Endodermal cell (in vitro differentiated cells): ENCODE measurements at regions not wholly inside any gene's neighbourhood (a gene's known extent, or its start where the extent isn't known, plus 50 kb on each side); places are given as distances from the start of the nearest gene placed in this dataset.
"Not testable (repeated sequence)": the region's sequence is repeated elsewhere in the genome, so short reads cannot be mapped to it uniquely, and the experiment has no call there.

ENCODE experiments used
- DNase-seq: peaks from one replicate; pipeline ENCODE4 v3.0.0-alpha.2; 2017
- H3K27ac ChIP-seq: 2 replicates; pipeline ENCODE4 v1.5.1; 2013; ENCODE audit warnings: mild to moderate bottlenecking, low read depth, low read length, moderate library complexity
- H3K27me3 ChIP-seq: 2 replicates; pipeline ENCODE4 v1.6.1; 2013; ENCODE audit warnings: mild to moderate bottlenecking, low read length, moderate library complexity; ENCODE audit not compliant: insufficient read depth, control insufficient read depth, poor library complexity, severe bottlenecking
- H3K36me3 ChIP-seq: 2 replicates; pipeline ENCODE4 v1.7.0; 2013; ENCODE audit warnings: mild to moderate bottlenecking, low read length, moderate library complexity; ENCODE audit not compliant: control insufficient read depth, insufficient read depth
- H3K4me1 ChIP-seq: one replicate; pipeline ENCODE4 v1.7.0; 2013; ENCODE audit warnings: low read length; ENCODE audit not compliant: control insufficient read depth, insufficient read depth
- H3K4me3 ChIP-seq: 2 replicates; pipeline ENCODE4 v1.5.1; 2013; ENCODE audit warnings: mild to moderate bottlenecking, low read length, moderate library complexity
- H3K9ac ChIP-seq: 2 replicates; pipeline ENCODE4 v1.6.1; 2013; ENCODE audit warnings: mild to moderate bottlenecking, low read length, moderate library complexity; ENCODE audit not compliant: poor library complexity, severe bottlenecking; ENCODE audit errors: extremely low read depth
- H3K9me3 ChIP-seq: 2 replicates; pipeline ENCODE4 v1.6.1; 2013; ENCODE audit warnings: mild to moderate bottlenecking, low read length, moderate library complexity; ENCODE audit not compliant: control insufficient read depth
- H3K27ac Mint-ChIP-seq: 2 replicates; pipeline ENCODE4 v1.8.0; 2020; ENCODE audit warnings: mixed read lengths
- H3K27me3 Mint-ChIP-seq: 2 replicates; pipeline ENCODE4 v1.8.0; 2021; ENCODE audit warnings: mild to moderate bottlenecking, mixed read lengths; ENCODE audit not compliant: insufficient read depth
- H3K36me3 Mint-ChIP-seq: 2 replicates; pipeline ENCODE4 v1.8.0; 2020; ENCODE audit warnings: low read depth, mixed read lengths
- H3K4me1 Mint-ChIP-seq: 2 replicates; pipeline ENCODE4 v1.8.0; 2020; ENCODE audit warnings: mixed read lengths
- H3K4me3 Mint-ChIP-seq: 2 replicates; pipeline ENCODE4 v1.8.0; 2020; ENCODE audit warnings: mild to moderate bottlenecking, moderate library complexity, mixed read lengths
- H3K9me3 Mint-ChIP-seq: 2 replicates; pipeline ENCODE4 v1.8.0; 2020; ENCODE audit warnings: mild to moderate bottlenecking, mixed read lengths
- CTCF ChIP-seq: fragments of 200-600 bp; sonication (generic); conservative IDR thresholded peaks from 2 replicates; pipeline ENCODE4 v1.5.0; 2021; ENCODE audit warnings: antibody characterized with exemption, mild to moderate bottlenecking
- WGBS, 2 experiments: methylation state at CpG; one replicate each; pipeline versions ENCODE4 v1.1.5 to v1.1.7; 2013; ENCODE audit warnings: missing lambda C conversion rate in 2 of 2, mixed read lengths in 1 of 2; ENCODE audit not compliant: insufficient coverage in 1 of 2, insufficient read length in 1 of 2; 5-methylcytosine and 5-hydroxymethylcytosine counted together

DNA sequence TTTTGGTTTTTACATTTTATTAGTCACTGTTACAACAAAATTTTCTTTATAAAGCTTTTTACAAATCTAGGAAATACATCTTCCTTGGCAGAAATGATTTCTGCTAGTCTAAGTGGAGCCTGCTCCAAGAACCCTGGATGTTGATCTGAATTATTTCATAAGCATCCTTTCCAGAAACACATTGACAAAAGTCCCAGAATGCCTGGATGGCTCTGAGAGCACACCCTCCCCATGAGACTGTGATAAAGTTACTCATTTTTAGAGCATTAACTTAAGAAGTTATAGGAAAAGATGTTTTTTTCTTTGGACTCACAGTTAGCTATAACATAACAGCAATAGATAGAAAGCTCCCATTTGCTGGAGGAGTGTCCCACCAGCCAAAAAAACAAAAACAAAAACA, 559.6 kb upstream of the SPRY2 start:
- Histone ChIP-seq H3K9ac (no peak overlapping the region), H3K27me3 (no peaks in the 10 kb centered on the region), H3K4me1 (no peaks in the 10 kb centered on the region), H3K27ac (no peak overlapping the region), H3K4me3 (no peak overlapping the region), H3K36me3 (no peaks in the 10 kb centered on the region), H3K9me3 (no peaks in the 10 kb centered on the region)
- Mint-ChIP-seq H3K36me3 (no peaks in the 10 kb centered on the region), H3K27ac (no peak overlapping the region), H3K27me3 (no peaks in the 10 kb centered on the region), H3K9me3 (no peaks in the 10 kb centered on the region), H3K4me3 (no peak overlapping the region), H3K4me1 (no peaks in the 10 kb centered on the region)
- no peak for TF ChIP-seq CTCF
- DNase-seq = no peak

GRCh38 chr13:80897641-80898040, 556.7 kb upstream of the SPRY2 start:
- not testable (repeated sequence) for H3K36me3 ChIP-seq, H3K36me3 Mint-ChIP-seq, H3K27ac ChIP-seq, H3K27ac Mint-ChIP-seq, H3K9me3 ChIP-seq, H3K9ac ChIP-seq, H3K27me3 Mint-ChIP-seq, H3K4me1 Mint-ChIP-seq, H3K4me3 Mint-ChIP-seq, H3K4me3 ChIP-seq, H3K9me3 Mint-ChIP-seq, H3K27me3 ChIP-seq, H3K4me1 ChIP-seq, DNase-seq
- WGBS, 2 experiments = 95 to 97% methylated on average over 4 of the region's 4 CpGs

- H3K27me3 Mint-ChIP-seq = no peaks in the 10 kb centered on the region
- DNase-seq = no peak
- no peaks in the 10 kb centered on the region for H3K9me3 Mint-ChIP-seq
- no peak overlapping the region for H3K4me3 Mint-ChIP-seq
- no peaks in the 10 kb centered on the region for H3K36me3 ChIP-seq
- no peaks in the 10 kb centered on the region for H3K9me3 ChIP-seq
- H3K27ac Mint-ChIP-seq = no peak overlapping the region
- no peaks in the 10 kb centered on the region for H3K4me1 ChIP-seq
- WGBS, 2 experiments = 100% methylated on average over 1 of the region's 1 CpG; no CpG with 5 or more reads in 1 of the 2 experiments
- no peaks in the 10 kb centered on the region for H3K36me3 Mint-ChIP-seq
- TF ChIP-seq CTCF = no peak
- H3K27ac ChIP-seq = no peak overlapping the region
- no peak overlapping the region for H3K4me3 ChIP-seq
- no peaks in the 10 kb centered on the region for H3K27me3 ChIP-seq
- no peak overlapping the region for H3K9ac ChIP-seq
- H3K4me1 Mint-ChIP-seq = no peaks in the 10 kb centered on the region
Measured at GRCh38 chr13:80894917-80895316, 554.0 kb upstream of the SPRY2 start.

DNA sequence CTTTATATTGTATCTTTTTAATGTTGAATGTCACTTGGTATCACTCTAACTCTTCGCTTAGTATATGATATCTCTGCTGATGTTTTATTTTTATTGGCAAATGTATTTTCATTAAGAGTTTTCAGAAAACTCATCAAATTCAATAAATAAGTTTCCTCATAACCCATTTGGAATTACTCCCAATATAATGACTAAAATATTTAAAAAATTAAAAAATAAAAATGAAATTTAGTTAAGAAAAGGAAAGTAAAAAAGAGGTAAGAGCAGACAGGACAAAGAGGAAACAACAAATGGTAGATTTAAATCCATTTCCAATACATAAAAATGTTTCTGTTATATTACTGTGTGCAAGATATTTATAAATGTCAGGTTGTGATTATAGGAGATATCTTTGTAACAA, 548.9 kb upstream of the SPRY2 start:
- no peaks in the 10 kb centered on the region for H3K27me3 ChIP-seq
- Mint-ChIP-seq H3K9me3 (no peaks in the 10 kb centered on the region), H3K36me3 (no peaks in the 10 kb centered on the region), H3K4me3 (no peak overlapping the region), H3K27me3 (no peaks in the 10 kb centered on the region), H3K4me1 (no peaks in the 10 kb centered on the region), H3K27ac (no peak overlapping the region)
- no peaks in the 10 kb centered on the region for H3K4me1 ChIP-seq
- no peak for DNase-seq
- no peaks in the 10 kb centered on the region for H3K9me3 ChIP-seq
- H3K36me3 ChIP-seq = no peaks in the 10 kb centered on the region
- no peak overlapping the region for H3K9ac ChIP-seq
- H3K4me3 ChIP-seq = no peak overlapping the region
- no CpG with 5 or more reads among the region's 1 CpG for WGBS, 2 experiments
- no peak overlapping the region for H3K27ac ChIP-seq
- TF ChIP-seq CTCF = no peak
